K562 (cell line): ENCODE measurements at regions not wholly inside any gene's neighbourhood (a gene's known extent, or its start where the extent isn't known, plus 50 kb on each side); places are given as distances from the start of the nearest gene placed in this dataset.
A peak's percentile ranks its signal among the peaks of the same experiment; 100 is the strongest.

Experiments
- EHMT2 ChIP-seq: fragments of 450-650 bp; IDR thresholded peaks from 2 replicates; pipeline ENCODE4 v1.6.1; 2018; ENCODE audit warnings: antibody characterized with exemption
- ETS2 ChIP-seq: IDR thresholded peaks from 2 replicates; pipeline ENCODE4 v1.6.1; 2016; ENCODE audit warnings: borderline replicate concordance, missing genetic modification characterization, mild to moderate bottlenecking, moderate library complexity, missing compliant biosample characterization; ENCODE audit not compliant: poor library complexity, severe bottlenecking
- JUNB ChIP-seq: fragments of 450-650 bp; formaldehyde crosslinking; conservative IDR thresholded peaks from 2 replicates; pipeline ENCODE4 v1.4.0; 2020; ENCODE audit warnings: mild to moderate bottlenecking
- JUND ChIP-seq, 2 experiments: IDR thresholded peaks; 2 replicates in 1 of 2; 3 replicates in 1 of 2; pipeline ENCODE4 v1.6.1; 2011; ENCODE audit warnings: borderline replicate concordance in 2 of 2, low read depth in 2 of 2, low read length in 2 of 2, improper control_type of control experiment in 1 of 2, missing biosample characterization in 1 of 2, missing genetic modification characterization in 1 of 2, missing genetic modification reagents in 1 of 2
- KHSRP ChIP-seq: fragments of 450-650 bp; IDR thresholded peaks from 2 replicates; pipeline ENCODE4 v1.6.1; 2017
- KLF1 ChIP-seq: fragments of 450-650 bp; IDR thresholded peaks from 2 replicates; pipeline ENCODE4 v1.6.1; 2016; ENCODE audit warnings: missing genetic modification characterization, missing compliant biosample characterization
- KLF10 ChIP-seq: fragments of 250-450 bp; sonication (Bioruptor Pico); IDR thresholded peaks from 2 replicates; pipeline ENCODE4 v1.6.1; 2021; ENCODE audit warnings: matching md5 sums
- MTA2 ChIP-seq: fragments of 450-650 bp; IDR thresholded peaks from 2 replicates; pipeline ENCODE4 v1.6.1; 2016; ENCODE audit warnings: low read depth
- POLR3A ChIP-seq: IDR thresholded peaks from 2 replicates; pipeline ENCODE4 v1.6.1; 2011; ENCODE audit warnings: borderline replicate concordance, mild to moderate bottlenecking, moderate library complexity; ENCODE audit not compliant: insufficient read length, insufficient read depth; ENCODE audit errors: extremely low read depth
- RB1 ChIP-seq: fragments of 450-650 bp; IDR thresholded peaks from 2 replicates; pipeline ENCODE4 v1.6.1; 2017; ENCODE audit warnings: low read depth, mild to moderate bottlenecking
- RBFOX2 ChIP-seq: fragments of 200-400 bp; formaldehyde crosslinking; IDR thresholded peaks from 2 replicates; pipeline ENCODE4 v1.6.1; 2017; ENCODE audit warnings: low read depth, mild to moderate bottlenecking, low read length, moderate library complexity
- SREBF1 ChIP-seq: fragments of 150-350 bp; IDR thresholded peaks from 2 replicates; pipeline ENCODE4 v1.6.1; 2014; ENCODE audit warnings: antibody characterized with exemption, low read depth, low read length, borderline replicate concordance
- TBP ChIP-seq: optimal IDR thresholded peaks from 2 replicates; pipeline ENCODE3; 2011; ENCODE audit warnings: low read depth, low read length, improper control_type of control experiment
- THAP7 ChIP-seq: fragments of 250-450 bp; sonication (Bioruptor Pico); IDR thresholded peaks from 2 replicates; pipeline ENCODE4 v1.5.0; 2021
- ZNF639 ChIP-seq, 2 experiments: fragments of 200-800 bp in 1 of 2; sonication (Bioruptor generic) in 1 of 2; sonication (generic) in 1 of 2; formaldehyde crosslinking in 1 of 2; IDR thresholded peaks in 1 of 2; conservative IDR thresholded peaks in 1 of 2; 2 replicates each; pipeline versions ENCODE4 v1.5.0 to v1.6.1; 2016 to 2020; ENCODE audit warnings: missing compliant biosample characterization in 1 of 2, missing genetic modification characterization in 1 of 2, missing genetic modification reagents in 1 of 2
- TF ChIP-seq, protein P1 (sequence below): fragments of 450-650 bp; IDR thresholded peaks from 2 replicates; pipeline ENCODE4 v1.6.1; 2017; ENCODE audit warnings: antibody characterized with exemption
- TF ChIP-seq, protein P2 (sequence below): fragments of 200-800 bp; sonication (Bioruptor generic); IDR thresholded peaks from 2 replicates; pipeline ENCODE4 v1.6.1; 2016; ENCODE audit warnings: missing genetic modification characterization, missing compliant biosample characterization

DNA sequence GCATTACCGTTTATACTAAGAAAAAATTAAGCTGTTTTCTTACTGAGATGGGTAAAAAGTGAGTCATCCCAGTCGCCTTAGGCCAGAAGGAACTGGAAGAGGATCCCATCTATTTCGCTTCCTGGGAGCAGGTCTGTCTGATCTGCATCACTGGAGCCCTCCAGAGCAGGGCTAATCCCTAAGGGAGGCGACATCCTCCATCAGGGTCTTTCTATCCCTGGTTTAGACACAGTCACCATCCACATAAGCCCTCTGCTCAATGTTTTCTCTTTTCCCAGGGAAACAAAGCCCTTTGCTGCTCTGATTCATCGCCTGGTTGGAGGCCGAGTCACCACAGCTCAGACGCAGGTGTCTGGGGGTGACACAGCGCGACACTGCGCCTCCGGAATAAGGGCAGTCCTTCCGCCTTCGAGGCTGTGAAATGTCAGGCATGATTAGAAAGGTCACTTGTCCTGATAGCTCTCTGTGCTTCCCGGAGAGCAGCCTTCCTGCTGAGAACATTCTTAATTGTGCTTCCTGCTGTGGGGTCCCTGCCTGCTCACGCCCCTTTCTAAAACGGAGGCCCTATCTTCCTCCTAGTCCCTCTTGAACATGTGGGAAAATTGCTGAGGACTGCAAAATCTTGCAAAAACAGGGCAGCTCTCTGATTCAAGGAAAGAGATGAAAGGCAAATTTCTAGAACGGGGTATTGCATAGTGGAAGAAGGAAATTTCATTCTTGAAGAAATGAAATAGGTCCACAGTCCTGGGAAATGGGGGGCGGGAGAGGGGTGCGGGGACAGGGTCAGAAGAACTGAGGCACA, 56.3 kb downstream of the MARCHF4 start (continued):
- no peak for TF ChIP-seq KLF10 (CRISPR knock-in tag)
- TF ChIP-seq JUNB (CRISPR knock-in tag) = no peak
- TF ChIP-seq THAP7 (CRISPR knock-in tag) = no peak
- no peak for TF ChIP-seq RB1
- no peak for TF ChIP-seq MTA2
- no peak for TF ChIP-seq TBP
- no peak for TF ChIP-seq SREBF1
- TF ChIP-seq, protein P1, sequence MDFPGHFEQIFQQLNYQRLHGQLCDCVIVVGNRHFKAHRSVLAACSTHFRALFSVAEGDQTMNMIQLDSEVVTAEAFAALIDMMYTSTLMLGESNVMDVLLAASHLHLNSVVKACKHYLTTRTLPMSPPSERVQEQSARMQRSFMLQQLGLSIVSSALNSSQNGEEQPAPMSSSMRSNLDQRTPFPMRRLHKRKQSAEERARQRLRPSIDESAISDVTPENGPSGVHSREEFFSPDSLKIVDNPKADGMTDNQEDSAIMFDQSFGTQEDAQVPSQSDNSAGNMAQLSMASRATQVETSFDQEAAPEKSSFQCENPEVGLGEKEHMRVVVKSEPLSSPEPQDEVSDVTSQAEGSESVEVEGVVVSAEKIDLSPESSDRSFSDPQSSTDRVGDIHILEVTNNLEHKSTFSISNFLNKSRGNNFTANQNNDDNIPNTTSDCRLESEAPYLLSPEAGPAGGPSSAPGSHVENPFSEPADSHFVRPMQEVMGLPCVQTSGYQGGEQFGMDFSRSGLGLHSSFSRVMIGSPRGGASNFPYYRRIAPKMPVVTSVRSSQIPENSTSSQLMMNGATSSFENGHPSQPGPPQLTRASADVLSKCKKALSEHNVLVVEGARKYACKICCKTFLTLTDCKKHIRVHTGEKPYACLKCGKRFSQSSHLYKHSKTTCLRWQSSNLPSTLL = no peak
- TF ChIP-seq RBFOX2 = no peak
- no peak for TF ChIP-seq POLR3A
- no peak for TF ChIP-seq KLF1 (tag)
- no peak for TF ChIP-seq ZNF639 (CRISPR knock-in tag; conservative IDR thresholded peaks at IDR 0.05 in 1 of 2, IDR thresholded peaks at IDR 0.05 in 1 of 2)
- TF ChIP-seq, protein P2, sequence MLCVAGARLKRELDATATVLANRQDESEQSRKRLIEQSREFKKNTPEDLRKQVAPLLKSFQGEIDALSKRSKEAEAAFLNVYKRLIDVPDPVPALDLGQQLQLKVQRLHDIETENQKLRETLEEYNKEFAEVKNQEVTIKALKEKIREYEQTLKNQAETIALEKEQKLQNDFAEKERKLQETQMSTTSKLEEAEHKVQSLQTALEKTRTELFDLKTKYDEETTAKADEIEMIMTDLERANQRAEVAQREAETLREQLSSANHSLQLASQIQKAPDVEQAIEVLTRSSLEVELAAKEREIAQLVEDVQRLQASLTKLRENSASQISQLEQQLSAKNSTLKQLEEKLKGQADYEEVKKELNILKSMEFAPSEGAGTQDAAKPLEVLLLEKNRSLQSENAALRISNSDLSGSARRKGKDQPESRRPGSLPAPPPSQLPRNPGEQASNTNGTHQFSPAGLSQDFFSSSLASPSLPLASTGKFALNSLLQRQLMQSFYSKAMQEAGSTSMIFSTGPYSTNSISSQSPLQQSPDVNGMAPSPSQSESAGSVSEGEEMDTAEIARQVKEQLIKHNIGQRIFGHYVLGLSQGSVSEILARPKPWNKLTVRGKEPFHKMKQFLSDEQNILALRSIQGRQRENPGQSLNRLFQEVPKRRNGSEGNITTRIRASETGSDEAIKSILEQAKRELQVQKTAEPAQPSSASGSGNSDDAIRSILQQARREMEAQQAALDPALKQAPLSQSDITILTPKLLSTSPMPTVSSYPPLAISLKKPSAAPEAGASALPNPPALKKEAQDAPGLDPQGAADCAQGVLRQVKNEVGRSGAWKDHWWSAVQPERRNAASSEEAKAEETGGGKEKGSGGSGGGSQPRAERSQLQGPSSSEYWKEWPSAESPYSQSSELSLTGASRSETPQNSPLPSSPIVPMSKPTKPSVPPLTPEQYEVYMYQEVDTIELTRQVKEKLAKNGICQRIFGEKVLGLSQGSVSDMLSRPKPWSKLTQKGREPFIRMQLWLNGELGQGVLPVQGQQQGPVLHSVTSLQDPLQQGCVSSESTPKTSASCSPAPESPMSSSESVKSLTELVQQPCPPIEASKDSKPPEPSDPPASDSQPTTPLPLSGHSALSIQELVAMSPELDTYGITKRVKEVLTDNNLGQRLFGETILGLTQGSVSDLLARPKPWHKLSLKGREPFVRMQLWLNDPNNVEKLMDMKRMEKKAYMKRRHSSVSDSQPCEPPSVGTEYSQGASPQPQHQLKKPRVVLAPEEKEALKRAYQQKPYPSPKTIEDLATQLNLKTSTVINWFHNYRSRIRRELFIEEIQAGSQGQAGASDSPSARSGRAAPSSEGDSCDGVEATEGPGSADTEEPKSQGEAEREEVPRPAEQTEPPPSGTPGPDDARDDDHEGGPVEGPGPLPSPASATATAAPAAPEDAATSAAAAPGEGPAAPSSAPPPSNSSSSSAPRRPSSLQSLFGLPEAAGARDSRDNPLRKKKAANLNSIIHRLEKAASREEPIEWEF = no peak
- TF ChIP-seq ETS2 (tag) = no peak
- TF ChIP-seq EHMT2 = no peak
- TF ChIP-seq JUND (IDR thresholded peaks at IDR 0.05; ENCODE audit: borderline replicate concordance, low read depth, low read length) = peak; percentile 22; the same call in 1 of the 2 replicates
- TF ChIP-seq JUND (tag; IDR thresholded peaks at IDR 0.05; ENCODE audit: borderline replicate concordance, low read depth, low read length) = no peak; the same call in 2 of the 3 replicates
- TF ChIP-seq KHSRP = no peak
